ENCODE measurements at regions not wholly inside any gene's neighbourhood (a gene's known extent, or its start where the extent isn't known, plus 50 kb on each side); places are given as distances from the start of the nearest gene placed in this dataset.

DNA sequence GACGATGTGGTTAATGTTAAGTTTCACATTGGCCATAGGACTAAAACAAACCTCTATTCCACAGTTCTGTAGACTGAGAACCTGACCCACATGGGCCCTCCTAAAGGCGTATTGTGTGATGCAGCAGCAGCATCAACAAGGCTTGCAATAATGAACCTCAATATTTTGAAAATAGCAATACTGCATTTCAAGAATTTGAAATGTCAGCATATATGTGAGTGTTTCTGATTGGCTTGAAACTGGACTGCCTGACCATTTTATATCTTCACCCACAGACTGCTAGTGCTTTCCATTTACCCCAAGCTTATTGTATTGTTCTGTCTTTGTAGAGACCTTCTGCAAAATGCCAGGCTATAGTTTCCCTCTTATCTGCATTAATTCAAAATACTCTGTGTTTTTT, 1122.3 kb downstream of the IGSF11 start:
- Histone ChIP-seq H3K9me2 (ENCODE audit: insufficient read depth) (no peaks in the 10 kb centered on the region), H3K4me2 (no peak overlapping the region), H4K20me1 (replicated peaks; ENCODE audit: insufficient read depth) (no peaks in the 10 kb centered on the region), H3K36me3 (ENCODE audit: insufficient read depth) (no peaks in the 10 kb centered on the region), H3K79me2 (replicated peaks; ENCODE audit: insufficient read depth) (no peaks in the 10 kb centered on the region), H3K4me3 (no peak overlapping the region), H3K27me3 (ENCODE audit: insufficient read depth) (no peaks in the 10 kb centered on the region), H2AFZ (no peak overlapping the region), H3F3A (replicated peaks; ENCODE audit: low read depth) (no peaks in the 10 kb centered on the region), H3K27ac (ENCODE audit: low read depth) (no peak overlapping the region), H3K4me1 (ENCODE audit: insufficient read depth) (peaks cover 11% of the 10 kb centered on the region; the same call in 1 of the 2 replicates)
- peaks cover 13% of the 10 kb centered on the region for H3K4me1 Mint-ChIP-seq
- no peak for DNase-seq (ENCODE audit: low spot score)
- no peak for TF ChIP-seq CREB1 (CRISPR knock-in tag; IDR thresholded peaks at IDR 0.05; ENCODE audit: low read depth)
- TF ChIP-seq POLR2AphosphoS5 (IDR thresholded peaks at IDR 0.05; ENCODE audit: low read depth) = no peak
- TF ChIP-seq EZH2phosphoT487 (IDR thresholded peaks at IDR 0.05; ENCODE audit: unreplicated experiment) = no peak
- TF ChIP-seq EZH2 (IDR thresholded peaks at IDR 0.05; ENCODE audit: low read depth, unreplicated experiment) = no peak
- TF ChIP-seq, protein P1, sequence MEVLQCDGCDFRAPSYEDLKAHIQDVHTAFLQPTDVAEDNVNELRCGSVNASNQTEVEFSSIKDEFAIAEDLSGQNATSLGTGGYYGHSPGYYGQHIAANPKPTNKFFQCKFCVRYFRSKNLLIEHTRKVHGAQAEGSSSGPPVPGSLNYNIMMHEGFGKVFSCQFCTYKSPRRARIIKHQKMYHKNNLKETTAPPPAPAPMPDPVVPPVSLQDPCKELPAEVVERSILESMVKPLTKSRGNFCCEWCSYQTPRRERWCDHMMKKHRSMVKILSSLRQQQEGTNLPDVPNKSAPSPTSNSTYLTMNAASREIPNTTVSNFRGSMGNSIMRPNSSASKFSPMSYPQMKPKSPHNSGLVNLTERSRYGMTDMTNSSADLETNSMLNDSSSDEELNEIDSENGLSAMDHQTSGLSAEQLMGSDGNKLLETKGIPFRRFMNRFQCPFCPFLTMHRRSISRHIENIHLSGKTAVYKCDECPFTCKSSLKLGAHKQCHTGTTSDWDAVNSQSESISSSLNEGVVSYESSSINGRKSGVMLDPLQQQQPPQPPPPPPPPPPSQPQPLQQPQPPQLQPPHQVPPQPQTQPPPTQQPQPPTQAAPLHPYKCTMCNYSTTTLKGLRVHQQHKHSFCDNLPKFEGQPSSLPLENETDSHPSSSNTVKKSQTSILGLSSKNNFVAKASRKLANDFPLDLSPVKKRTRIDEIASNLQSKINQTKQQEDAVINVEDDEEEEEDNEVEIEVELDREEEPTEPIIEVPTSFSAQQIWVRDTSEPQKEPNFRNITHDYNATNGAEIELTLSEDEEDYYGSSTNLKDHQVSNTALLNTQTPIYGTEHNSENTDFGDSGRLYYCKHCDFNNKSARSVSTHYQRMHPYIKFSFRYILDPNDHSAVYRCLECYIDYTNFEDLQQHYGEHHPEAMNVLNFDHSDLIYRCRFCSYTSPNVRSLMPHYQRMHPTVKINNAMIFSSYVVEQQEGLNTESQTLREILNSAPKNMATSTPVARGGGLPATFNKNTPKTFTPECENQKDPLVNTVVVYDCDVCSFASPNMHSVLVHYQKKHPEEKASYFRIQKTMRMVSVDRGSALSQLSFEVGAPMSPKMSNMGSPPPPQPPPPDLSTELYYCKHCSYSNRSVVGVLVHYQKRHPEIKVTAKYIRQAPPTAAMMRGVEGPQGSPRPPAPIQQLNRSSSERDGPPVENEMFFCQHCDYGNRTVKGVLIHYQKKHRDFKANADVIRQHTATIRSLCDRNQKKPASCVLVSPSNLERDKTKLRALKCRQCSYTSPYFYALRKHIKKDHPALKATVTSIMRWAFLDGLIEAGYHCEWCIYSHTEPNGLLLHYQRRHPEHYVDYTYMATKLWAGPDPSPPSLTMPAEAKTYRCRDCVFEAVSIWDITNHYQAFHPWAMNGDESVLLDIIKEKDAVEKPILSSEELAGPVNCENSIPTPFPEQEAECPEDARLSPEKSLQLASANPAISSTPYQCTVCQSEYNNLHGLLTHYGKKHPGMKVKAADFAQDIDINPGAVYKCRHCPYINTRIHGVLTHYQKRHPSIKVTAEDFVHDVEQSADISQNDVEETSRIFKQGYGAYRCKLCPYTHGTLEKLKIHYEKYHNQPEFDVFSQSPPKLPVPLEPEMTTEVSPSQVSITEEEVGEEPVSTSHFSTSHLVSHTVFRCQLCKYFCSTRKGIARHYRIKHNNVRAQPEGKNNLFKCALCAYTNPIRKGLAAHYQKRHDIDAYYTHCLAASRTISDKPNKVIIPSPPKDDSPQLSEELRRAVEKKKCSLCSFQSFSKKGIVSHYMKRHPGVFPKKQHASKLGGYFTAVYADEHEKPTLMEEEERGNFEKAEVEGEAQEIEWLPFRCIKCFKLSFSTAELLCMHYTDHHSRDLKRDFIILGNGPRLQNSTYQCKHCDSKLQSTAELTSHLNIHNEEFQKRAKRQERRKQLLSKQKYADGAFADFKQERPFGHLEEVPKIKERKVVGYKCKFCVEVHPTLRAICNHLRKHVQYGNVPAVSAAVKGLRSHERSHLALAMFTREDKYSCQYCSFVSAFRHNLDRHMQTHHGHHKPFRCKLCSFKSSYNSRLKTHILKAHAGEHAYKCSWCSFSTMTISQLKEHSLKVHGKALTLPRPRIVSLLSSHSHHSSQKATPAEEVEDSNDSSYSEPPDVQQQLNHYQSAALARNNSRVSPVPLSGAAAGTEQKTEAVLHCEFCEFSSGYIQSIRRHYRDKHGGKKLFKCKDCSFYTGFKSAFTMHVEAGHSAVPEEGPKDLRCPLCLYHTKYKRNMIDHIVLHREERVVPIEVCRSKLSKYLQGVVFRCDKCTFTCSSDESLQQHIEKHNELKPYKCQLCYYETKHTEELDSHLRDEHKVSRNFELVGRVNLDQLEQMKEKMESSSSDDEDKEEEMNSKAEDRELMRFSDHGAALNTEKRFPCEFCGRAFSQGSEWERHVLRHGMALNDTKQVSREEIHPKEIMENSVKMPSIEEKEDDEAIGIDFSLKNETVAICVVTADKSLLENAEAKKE (CRISPR knock-in tag; IDR thresholded peaks at IDR 0.05) = no peak
- TF ChIP-seq, protein P2, sequence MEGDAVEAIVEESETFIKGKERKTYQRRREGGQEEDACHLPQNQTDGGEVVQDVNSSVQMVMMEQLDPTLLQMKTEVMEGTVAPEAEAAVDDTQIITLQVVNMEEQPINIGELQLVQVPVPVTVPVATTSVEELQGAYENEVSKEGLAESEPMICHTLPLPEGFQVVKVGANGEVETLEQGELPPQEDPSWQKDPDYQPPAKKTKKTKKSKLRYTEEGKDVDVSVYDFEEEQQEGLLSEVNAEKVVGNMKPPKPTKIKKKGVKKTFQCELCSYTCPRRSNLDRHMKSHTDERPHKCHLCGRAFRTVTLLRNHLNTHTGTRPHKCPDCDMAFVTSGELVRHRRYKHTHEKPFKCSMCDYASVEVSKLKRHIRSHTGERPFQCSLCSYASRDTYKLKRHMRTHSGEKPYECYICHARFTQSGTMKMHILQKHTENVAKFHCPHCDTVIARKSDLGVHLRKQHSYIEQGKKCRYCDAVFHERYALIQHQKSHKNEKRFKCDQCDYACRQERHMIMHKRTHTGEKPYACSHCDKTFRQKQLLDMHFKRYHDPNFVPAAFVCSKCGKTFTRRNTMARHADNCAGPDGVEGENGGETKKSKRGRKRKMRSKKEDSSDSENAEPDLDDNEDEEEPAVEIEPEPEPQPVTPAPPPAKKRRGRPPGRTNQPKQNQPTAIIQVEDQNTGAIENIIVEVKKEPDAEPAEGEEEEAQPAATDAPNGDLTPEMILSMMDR (conservative IDR thresholded peaks at IDR 0.05; ENCODE audit: low read depth in 2 of 2) = no peak
- no peak for TF ChIP-seq ZNF331 (CRISPR knock-in tag; IDR thresholded peaks at IDR 0.05; ENCODE audit: low read depth)
- TF ChIP-seq JUNB (IDR thresholded peaks at IDR 0.05; ENCODE audit: unreplicated experiment) = no peak
- TF ChIP-seq STAT1 (IDR thresholded peaks at IDR 0.05; ENCODE audit: unreplicated experiment) = no peak
- TF ChIP-seq NANOG (IDR thresholded peaks at IDR 0.05; ENCODE audit: borderline replicate concordance) = no peak
- TF ChIP-seq, protein P3, sequence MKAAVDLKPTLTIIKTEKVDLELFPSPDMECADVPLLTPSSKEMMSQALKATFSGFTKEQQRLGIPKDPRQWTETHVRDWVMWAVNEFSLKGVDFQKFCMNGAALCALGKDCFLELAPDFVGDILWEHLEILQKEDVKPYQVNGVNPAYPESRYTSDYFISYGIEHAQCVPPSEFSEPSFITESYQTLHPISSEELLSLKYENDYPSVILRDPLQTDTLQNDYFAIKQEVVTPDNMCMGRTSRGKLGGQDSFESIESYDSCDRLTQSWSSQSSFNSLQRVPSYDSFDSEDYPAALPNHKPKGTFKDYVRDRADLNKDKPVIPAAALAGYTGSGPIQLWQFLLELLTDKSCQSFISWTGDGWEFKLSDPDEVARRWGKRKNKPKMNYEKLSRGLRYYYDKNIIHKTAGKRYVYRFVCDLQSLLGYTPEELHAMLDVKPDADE (IDR thresholded peaks at IDR 0.05) = no peak
- TF ChIP-seq REST (IDR thresholded peaks at IDR 0.05; ENCODE audit: unreplicated experiment) = no peak
- no peak for TF ChIP-seq ZNF114 (CRISPR knock-in tag; IDR thresholded peaks at IDR 0.05)
- H3K27ac Mint-ChIP-seq = no peak overlapping the region
- no peak overlapping the region for H3K4me3 Mint-ChIP-seq
- H3K27me3 Mint-ChIP-seq (ENCODE audit: insufficient read depth, low read depth, poor library complexity) = peaks cover 2% of the 10 kb centered on the region
- no peaks in the 10 kb centered on the region for H3K9me3 Mint-ChIP-seq
- no peak for ATAC-seq
- H3K36me3 Mint-ChIP-seq (ENCODE audit: low read depth) = no peaks in the 10 kb centered on the region

Measured in GM23338 (cell line).